HCT116 (cell line): ENCODE measurements at regions not wholly inside any gene's neighbourhood (a gene's known extent, or its start where the extent isn't known, plus 50 kb on each side); places are given as distances from the start of the nearest gene placed in this dataset.

ENCODE experiments used
- ATAC-seq: fragments of 200-7000 bp; cut with Tn5 transposase; 2 replicates; pipeline ENCODE4 v1.9.1; 2020; ENCODE audit warnings: mild to moderate bottlenecking, moderate library complexity
- BruUV-seq: library from RNA; stranded (reverse); fragments of 400-500 nt; replicated peaks from 2 replicates; lab custom pipeline; 2021; lab: Mats Ljungman, UMichigan
- CTCF ChIA-PET: fragments of 300-600 bp; sonication (Branson Sonifier 250); formaldehyde crosslinking; loops from one replicate; lab custom pipeline; 2021; ENCODE audit warnings: antibody characterized with exemption; lab: Charles Lee
- POLR2A ChIA-PET: fragments of 300-600, 350-600 bp; sonication (Branson Sonifier 250); formaldehyde crosslinking; loops from one replicate; lab custom pipeline; 2021; ENCODE audit warnings: antibody characterized with exemption; lab: Charles Lee
- RAD21 ChIA-PET, 2 experiments: fragments of 300-600 bp; sonication (Branson Sonifier 250); formaldehyde crosslinking; loops; one replicate each; lab custom pipeline; 2023; ENCODE audit warnings: low total read pairs in 2 of 2; ENCODE audit not compliant: uncharacterized antibody in 2 of 2, unreplicated experiment in 2 of 2, low non-redundant PET in 1 of 2; lab: Charles Lee
- DNase-seq: peaks from one replicate; pipeline ENCODE4 v3.0.0-alpha.2; 2010; ENCODE audit warnings: low read depth, low spot score
- H2AFZ ChIP-seq: fragments of 200-600 bp; shearing (Covaris generic), sonication (generic); 2 replicates; pipeline ENCODE4 v1.6.1; 2017; ENCODE audit warnings: low read depth, mixed run types, mixed read lengths, antibody characterized with exemption, low read length; ENCODE audit not compliant: poor library complexity, severe bottlenecking
- H3K27ac ChIP-seq: 2 replicates; pipeline ENCODE4 v1.5.1; 2012; ENCODE audit warnings: low read depth, low read length
- H3K27me3 ChIP-seq: fragments of 200-600 bp; sonication (generic); 2 replicates; pipeline ENCODE4 v1.6.1; 2016; ENCODE audit warnings: mixed run types, low read length, mixed read lengths; ENCODE audit not compliant: insufficient read depth
- H3K36me3 ChIP-seq, 2 experiments: fragments of 200-500 bp in 1 of 2; fragments of 200-600 bp in 1 of 2; sonication (Bioruptor generic) in 1 of 2; sonication (generic) in 1 of 2; 2 replicates each; pipeline versions ENCODE4 v1.5.1 to v1.6.1; 2014 to 2016; ENCODE audit warnings: low read length in 2 of 2, inconsistent platforms in 1 of 2, mixed read lengths in 1 of 2, mixed run types in 1 of 2; ENCODE audit not compliant: insufficient read depth in 2 of 2, control insufficient read depth in 1 of 2
- H3K4me1 ChIP-seq, 2 experiments: fragments of 200-600 bp in 1 of 2; sonication (generic) in 1 of 2; 2 replicates each; pipeline versions ENCODE4 v1.5.1 to v1.6.1; 2012 to 2017; ENCODE audit warnings: low read length in 2 of 2, inconsistent platforms in 1 of 2, mild to moderate bottlenecking in 1 of 2, mixed read lengths in 1 of 2, mixed run types in 1 of 2, moderate library complexity in 1 of 2; ENCODE audit not compliant: insufficient read depth in 2 of 2, control insufficient read depth in 1 of 2
- H3K4me2 ChIP-seq: fragments of 200-600 bp; sonication (generic); 2 replicates; pipeline ENCODE4 v1.6.1; 2017; ENCODE audit warnings: mixed run types, low read length, mixed read lengths
- H3K4me3 ChIP-seq, 2 experiments: fragments of 200-600 bp in 1 of 2; sonication (generic) in 1 of 2; replicated peaks in 1 of 2; 2 replicates each; pipeline ENCODE4 v1.5.1; 2011 to 2016; ENCODE audit warnings: low read length in 2 of 2, control low read depth in 1 of 2, low read depth in 1 of 2, mild to moderate bottlenecking in 1 of 2, mixed read lengths in 1 of 2, mixed run types in 1 of 2
- H3K79me2 ChIP-seq: fragments of 200-600 bp; sonication (generic); 2 replicates; pipeline ENCODE4 v1.6.1; 2017; ENCODE audit warnings: mild to moderate bottlenecking, mixed run types, low read length, moderate library complexity, mixed read lengths; ENCODE audit not compliant: insufficient read depth
- H3K9ac ChIP-seq: fragments of 200-600 bp; sonication (generic); 2 replicates; pipeline ENCODE4 v1.6.1; 2016; ENCODE audit warnings: low read length, mixed read lengths
- H3K9me2 ChIP-seq: fragments of 200-600 bp; sonication (generic), shearing (Covaris generic); 2 replicates; pipeline ENCODE4 v1.6.1; 2017; ENCODE audit warnings: mixed run types, mild to moderate bottlenecking, moderate library complexity; ENCODE audit not compliant: insufficient read depth
- H3K9me3 ChIP-seq, 2 experiments: fragments of 200-500 bp in 1 of 2; fragments of 200-600 bp in 1 of 2; sonication (Bioruptor generic) in 1 of 2; sonication (generic) in 1 of 2; 2 replicates each; pipeline ENCODE4 v1.6.1; 2014 to 2017; ENCODE audit warnings: low read length in 2 of 2, mixed read lengths in 2 of 2, inconsistent platforms in 1 of 2, low read depth in 1 of 2, mild to moderate bottlenecking in 1 of 2, mixed run types in 1 of 2, moderate library complexity in 1 of 2; ENCODE audit not compliant: control insufficient read depth in 1 of 2, insufficient read depth in 1 of 2
- H4K20me1 ChIP-seq: fragments of 200-600 bp; sonication (generic), shearing (Covaris generic); 2 replicates; pipeline ENCODE4 v1.6.1; 2017; ENCODE audit warnings: mixed run types, mild to moderate bottlenecking, moderate library complexity; ENCODE audit not compliant: insufficient read depth
- ATF3 ChIP-seq: IDR thresholded peaks from 2 replicates; pipeline ENCODE4 v1.6.1; 2012
- CBX3 ChIP-seq: IDR thresholded peaks from 2 replicates; pipeline ENCODE4 v1.6.1; 2012; ENCODE audit warnings: low read depth
- CEBPB ChIP-seq: IDR thresholded peaks from 2 replicates; pipeline ENCODE4 v1.6.1; 2012; ENCODE audit warnings: low read depth
- CTCF ChIP-seq, 3 experiments: fragments of 200-600 bp in 1 of 3; sonication (generic) in 1 of 3; IDR thresholded peaks in 2 of 3; conservative IDR thresholded peaks in 1 of 3; 2 replicates each; pipeline ENCODE4 v1.5.1; 2012 to 2017; ENCODE audit warnings: low read depth in 2 of 3, low read length in 2 of 3, antibody characterized with exemption in 1 of 3, borderline replicate concordance in 1 of 3, control low read depth in 1 of 3, mild to moderate bottlenecking in 1 of 3, mixed read lengths in 1 of 3, mixed run types in 1 of 3, moderate library complexity in 1 of 3; ENCODE audit not compliant: insufficient read depth in 1 of 3
- ELF1 ChIP-seq: IDR thresholded peaks from 2 replicates; pipeline ENCODE4 v1.6.1; 2012; ENCODE audit warnings: low read depth, borderline replicate concordance
- JUND ChIP-seq: IDR thresholded peaks from 2 replicates; pipeline ENCODE4 v1.6.1; 2012
- MAX ChIP-seq: IDR thresholded peaks from 2 replicates; pipeline ENCODE4 v1.6.1; 2012
- RAD21 ChIP-seq: IDR thresholded peaks from 2 replicates; pipeline ENCODE4 v1.6.1; 2012; ENCODE audit warnings: low read depth, mild to moderate bottlenecking
- REST ChIP-seq: IDR thresholded peaks from 2 replicates; pipeline ENCODE4 v1.6.1; 2012; ENCODE audit warnings: low read depth
- SP1 ChIP-seq: IDR thresholded peaks from 2 replicates; pipeline ENCODE4 v1.6.1; 2012; ENCODE audit warnings: low read depth
- SRF ChIP-seq: IDR thresholded peaks from 2 replicates; pipeline ENCODE4 v1.6.1; 2012; ENCODE audit warnings: low read depth
- TCF7L2 ChIP-seq: IDR thresholded peaks from 2 replicates; pipeline ENCODE4 v1.7.0; 2011; ENCODE audit warnings: borderline replicate concordance, inconsistent platforms; ENCODE audit not compliant: insufficient read depth, insufficient read length; ENCODE audit errors: extremely low read depth
- intact Hi-C: fragments of 100-400 bp; cut with micrococcal nuclease; formaldehyde crosslinking; loops from 2 replicates; pipeline ENCODE4 v1.10.0; 2022

GRCh38 chr21:18157406-18157805 is 87.2 kb upstream of the CHODL start (continued):
- TF ChIP-seq CTCF (IDR thresholded peaks at IDR 0.05 in 2 of 3, conservative IDR thresholded peaks at IDR 0.05 in 1 of 3; ENCODE audit: borderline replicate concordance in 1 of 3, insufficient read depth in 1 of 3, low read depth in 2 of 3, low read length in 2 of 3) (no peak), ATF3 (no peak), JUND (no peak), RAD21 (no peak), MAX (no peak), ELF1 (no peak), SP1 (no peak), CBX3 (no peak), CEBPB (no peak), TCF7L2 (no peak)
- TF ChIP-seq, all 23 proteins: peak for 0

GRCh38 chr21:18155508-18156193 is 89.0 kb upstream of the CHODL start:
- ChIA-PET RAD21 (no interaction called here), POLR2A (no interaction called here), CTCF (no interaction called here)
- peaks cover 8 to 35% of the 10 kb centered on the region in 2 experiments; a peak in 2 of 4 replicates for H3K9me3 ChIP-seq
- H3K36me3 ChIP-seq: no peaks in the 10 kb centered on the region
- H3K9me2 ChIP-seq: no peaks in the 10 kb centered on the region
- no peaks in the 10 kb centered on the region for H3K27me3 ChIP-seq
- no peak for ATAC-seq
- no peak for DNase-seq
- no TSS peak for BruUV-seq
- H3K4me3 ChIP-seq: no peak overlapping the region
- no peaks in the 10 kb centered on the region for H3K4me1 ChIP-seq
- H2AFZ ChIP-seq: no peak overlapping the region
- no peak for TF ChIP-seq REST
- no peak for TF ChIP-seq TCF7L2
- TF ChIP-seq SRF: no peak
- TF ChIP-seq MAX: no peak
- no peak for TF ChIP-seq SP1
- H4K20me1 ChIP-seq: no peaks in the 10 kb centered on the region
- no peaks in the 10 kb centered on the region for H3K79me2 ChIP-seq
- intact Hi-C loops: no loop called here
- no peak overlapping the region for H3K9ac ChIP-seq
- no peak overlapping the region for H3K27ac ChIP-seq
- no peak overlapping the region for H3K4me2 ChIP-seq
